Lower lobe of right lung (tissue), 2 donors: ENCODE measurements at regions not wholly inside any gene's neighbourhood (a gene's known extent, or its start where the extent isn't known, plus 50 kb on each side); places are given as distances from the start of the nearest gene placed in this dataset.

ENCODE experiments used
- ATAC-seq, 2 donors: fragments of 200-7000 bp; cut with Tn5 transposase; one replicate each; pipeline ENCODE4 v1.9.1; 2020 to 2022; ENCODE audit warnings: mild to moderate bottlenecking in 2 of 2, moderate library complexity in 2 of 2
- DNase-seq: peaks from one replicate; pipeline ENCODE4 v3.0.0-alpha.2; 2020
- H3K27ac ChIP-seq: fragments of 200-600 bp; one replicate; pipeline ENCODE4 v1.8.0; 2022
- H3K27me3 ChIP-seq: fragments of 200-600 bp; one replicate; pipeline ENCODE4 v1.8.0; 2022; ENCODE audit warnings: low read depth
- H3K36me3 ChIP-seq: fragments of 200-600 bp; one replicate; pipeline ENCODE4 v1.8.0; 2022; ENCODE audit warnings: mild to moderate bottlenecking
- H3K4me1 ChIP-seq: fragments of 200-600 bp; one replicate; pipeline ENCODE4 v1.8.0; 2022
- H3K4me3 ChIP-seq: fragments of 200-600 bp; one replicate; pipeline ENCODE4 v1.8.0; 2022; ENCODE audit warnings: mild to moderate bottlenecking
- H3K9me3 ChIP-seq: fragments of 200-600 bp; one replicate; pipeline ENCODE4 v1.8.0; 2022
- CTCF ChIP-seq: fragments of 200-600 bp; IDR thresholded peaks from one replicate; pipeline ENCODE4 v1.8.0; 2022; ENCODE audit warnings: antibody characterized with exemption, mild to moderate bottlenecking
- intact Hi-C: fragments of 100-400 bp; cut with DNase I; formaldehyde crosslinking; loops from one replicate; pipeline ENCODE4 v1.11.0; 2022
- donor health status: DM: no; HTN: yes; CAD: no; lungs with severe emphysema.

GRCh38 chrX:127568691-127569090 lies 483.5 kb downstream of the ACTRT1 start:
- no peak for TF ChIP-seq CTCF
- Histone ChIP-seq H3K27ac (no peak overlapping the region), H3K9me3 (no peaks in the 10 kb centered on the region), H3K4me3 (no peak overlapping the region), H3K36me3 (no peaks in the 10 kb centered on the region), H3K4me1 (no peaks in the 10 kb centered on the region), H3K27me3 (no peaks in the 10 kb centered on the region)
- intact Hi-C loops: no loop called here
- DNase-seq (no peak), ATAC-seq (no peak)

GRCh38 chrX:127558811-127559210 lies 493.4 kb downstream of the ACTRT1 start:
- no peak for ATAC-seq
- intact Hi-C loops: no loop called here

GRCh38 chrX:127552571-127552970 lies 499.6 kb downstream of the ACTRT1 start:
- Histone ChIP-seq H3K4me1 (no peaks in the 10 kb centered on the region), H3K4me3 (no peak overlapping the region), H3K27me3 (no peaks in the 10 kb centered on the region), H3K27ac (no peak overlapping the region), H3K36me3 (no peaks in the 10 kb centered on the region), H3K9me3 (no peaks in the 10 kb centered on the region)
- no peak for TF ChIP-seq CTCF
- intact Hi-C loops: no loop called here
- ATAC-seq (no peak), DNase-seq (no peak)

More at GRCh38 chrX:127558811-127559210, 493.4 kb downstream of the ACTRT1 start:
- Histone ChIP-seq H3K36me3 (no peaks in the 10 kb centered on the region), H3K4me3 (no peak overlapping the region), H3K9me3 (no peaks in the 10 kb centered on the region), H3K4me1 (no peaks in the 10 kb centered on the region), H3K27me3 (no peaks in the 10 kb centered on the region), H3K27ac (no peak overlapping the region)
- TF ChIP-seq CTCF: no peak
- DNase-seq: no peak

GRCh38 chrX:127519323-127519722 lies 532.9 kb downstream of the ACTRT1 start:
- DNase-seq: no peak
- Histone ChIP-seq H3K27me3 (no peaks in the 10 kb centered on the region), H3K4me3 (no peak overlapping the region), H3K4me1 (no peaks in the 10 kb centered on the region), H3K36me3 (no peaks in the 10 kb centered on the region), H3K27ac (no peak overlapping the region), H3K9me3 (no peaks in the 10 kb centered on the region)
- no peak for TF ChIP-seq CTCF
- ATAC-seq: no peak
- intact Hi-C loops: no loop called here

GRCh38 chrX:127490000-127490399 lies 562.2 kb downstream of the ACTRT1 start:
- TF ChIP-seq CTCF: no peak
- no peaks in the 10 kb centered on the region for H3K9me3 ChIP-seq
- no peak overlapping the region for H3K4me3 ChIP-seq
- no peaks in the 10 kb centered on the region for H3K27me3 ChIP-seq
- no peak overlapping the region for H3K27ac ChIP-seq
- no peaks in the 10 kb centered on the region for H3K4me1 ChIP-seq
- DNase-seq: no peak
- no peak for ATAC-seq
- intact Hi-C loops: no loop called here
- no peaks in the 10 kb centered on the region for H3K36me3 ChIP-seq

- no peak for TF ChIP-seq CTCF
- no peaks in the 10 kb centered on the region for H3K27me3 ChIP-seq
Measured at GRCh38 chrX:127466211-127466610, 586.0 kb downstream of the ACTRT1 start.

More at GRCh38 chrX:127466211-127466610, 586.0 kb downstream of the ACTRT1 start:
- no peak overlapping the region for H3K4me3 ChIP-seq
- no peaks in the 10 kb centered on the region for H3K4me1 ChIP-seq
- DNase-seq (no peak), ATAC-seq (no peak)
- H3K27ac ChIP-seq: no peak overlapping the region
- intact Hi-C loops: no loop called here
- H3K9me3 ChIP-seq: no peaks in the 10 kb centered on the region
- H3K36me3 ChIP-seq: no peaks in the 10 kb centered on the region
